ENCODE measurements at regions not wholly inside any gene's neighbourhood (a gene's known extent, or its start where the extent isn't known, plus 50 kb on each side); places are given as distances from the start of the nearest gene placed in this dataset.
"Not testable (repeated sequence)": the region's sequence is repeated elsewhere in the genome, so short reads cannot be mapped to it uniquely, and the experiment has no call there.

DNA sequence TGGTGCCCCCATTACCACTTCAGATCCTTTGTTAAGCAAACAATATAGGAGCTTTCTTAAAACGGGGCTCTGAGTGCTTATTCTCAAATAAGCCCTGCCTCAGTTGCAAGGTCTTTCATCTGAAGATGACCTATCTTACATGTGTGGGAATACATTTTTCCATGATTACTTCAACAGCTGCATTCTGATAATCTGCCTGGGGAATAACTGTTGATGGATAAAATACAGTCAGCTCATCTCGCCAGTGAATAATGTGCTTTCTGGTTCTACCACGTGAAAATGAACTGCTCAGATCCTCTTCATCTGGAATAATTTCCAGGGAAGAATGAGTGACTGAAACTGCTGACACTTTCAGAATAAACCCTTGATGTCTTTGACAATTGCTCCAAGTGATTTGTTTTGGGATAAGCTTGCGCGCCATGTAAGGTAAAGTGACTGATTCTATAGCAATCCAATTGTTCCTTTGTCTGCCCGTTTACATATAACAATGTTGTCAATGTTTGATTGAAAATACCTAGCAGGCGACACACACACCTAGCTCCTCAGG is 161.3 kb downstream of the RTL9 start:
- no peak for DNase-seq

DNA sequence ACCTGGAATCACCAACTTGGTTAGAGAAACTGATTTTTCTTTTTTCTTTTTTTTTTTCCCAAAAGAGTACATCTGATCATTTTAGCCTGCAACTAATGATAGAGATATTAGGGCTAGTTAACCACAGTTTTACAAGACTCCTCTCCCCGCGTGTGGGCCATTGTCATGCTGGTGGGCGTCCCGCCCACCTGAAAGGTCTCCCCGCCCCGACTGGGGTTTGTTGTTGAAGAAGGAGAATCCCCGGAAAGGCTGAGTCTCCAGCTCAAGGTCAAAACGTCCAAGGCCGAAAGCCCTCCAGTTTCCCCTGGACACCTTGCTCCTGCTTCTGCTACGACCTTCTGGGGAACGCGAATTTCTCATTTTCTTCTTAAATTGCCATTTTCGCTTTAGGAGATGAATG is 162.0 kb downstream of the RTL9 start:
- DNase-seq = not testable (repeated sequence)

DNA sequence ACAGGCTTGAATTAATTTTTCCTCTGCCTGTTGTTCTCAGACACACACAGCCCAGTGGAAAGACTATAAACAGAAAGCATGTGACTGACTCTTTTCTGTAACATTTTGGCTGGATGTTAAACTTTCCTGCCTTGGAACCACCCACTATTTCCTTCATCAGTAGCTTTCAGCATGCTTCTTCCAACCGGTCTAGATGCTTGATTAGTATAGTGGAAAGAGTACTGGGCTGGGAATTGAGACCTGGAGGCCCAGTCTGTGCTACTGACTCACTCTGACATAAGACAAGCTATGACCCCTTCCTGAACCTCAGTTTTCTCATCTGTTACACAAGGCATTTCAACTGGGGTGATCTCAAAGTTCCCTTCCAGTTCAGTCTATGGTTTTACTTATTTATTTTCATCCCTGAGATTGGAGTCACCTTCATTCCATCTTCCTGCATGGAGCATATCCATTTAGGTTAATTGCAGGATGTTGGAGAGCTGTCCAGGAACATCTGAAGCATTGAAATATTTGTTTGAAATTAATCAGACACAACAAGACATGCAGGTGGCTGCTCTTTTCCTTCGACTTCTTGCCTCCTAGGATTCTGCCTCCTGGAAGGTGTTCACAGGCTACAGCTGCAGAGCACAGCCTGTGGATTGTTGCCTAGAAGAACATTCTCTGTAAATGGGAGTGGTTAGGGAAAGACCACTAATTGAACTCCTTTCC is 173.4 kb downstream of the RTL9 start:
- DNase-seq = no peak

DNA sequence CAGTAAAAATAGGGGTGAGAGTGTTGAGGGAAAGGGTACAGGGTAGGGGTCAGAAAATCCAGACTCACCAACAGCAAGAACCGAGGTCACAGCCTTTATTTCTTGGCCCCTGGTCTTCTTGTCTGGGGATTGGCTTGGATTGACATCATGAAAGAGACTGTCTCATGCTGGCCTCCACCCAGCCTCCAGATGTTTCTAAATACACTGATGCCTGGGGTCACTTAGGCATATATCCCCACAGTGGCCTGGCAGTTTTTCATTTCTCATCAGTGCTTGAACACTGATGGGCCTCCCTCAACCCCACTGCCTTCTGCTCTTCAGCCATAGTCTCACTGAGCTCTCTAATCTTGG is 173.9 kb downstream of the RTL9 start:
- no peak for DNase-seq

DNA sequence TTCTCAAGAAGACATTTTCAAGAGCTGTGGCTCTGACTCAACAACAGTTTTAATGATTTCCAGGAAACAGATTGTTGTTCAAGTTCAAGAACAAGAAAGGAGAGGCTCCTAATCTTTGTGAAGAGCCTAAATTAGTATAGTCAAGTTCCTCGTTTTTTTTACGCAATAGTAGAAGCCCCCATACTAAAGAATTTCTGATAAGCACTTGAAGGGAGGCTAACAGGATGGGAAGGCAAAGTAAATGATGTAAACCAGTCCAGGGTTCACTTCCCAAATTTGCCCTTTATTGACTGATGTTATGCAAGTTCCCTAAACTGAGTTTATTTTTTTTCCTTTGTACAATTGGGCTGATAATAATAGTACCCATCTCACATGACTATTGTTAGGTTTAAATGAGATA is 178.2 kb downstream of the RTL9 start:
- no peak for DNase-seq

DNA sequence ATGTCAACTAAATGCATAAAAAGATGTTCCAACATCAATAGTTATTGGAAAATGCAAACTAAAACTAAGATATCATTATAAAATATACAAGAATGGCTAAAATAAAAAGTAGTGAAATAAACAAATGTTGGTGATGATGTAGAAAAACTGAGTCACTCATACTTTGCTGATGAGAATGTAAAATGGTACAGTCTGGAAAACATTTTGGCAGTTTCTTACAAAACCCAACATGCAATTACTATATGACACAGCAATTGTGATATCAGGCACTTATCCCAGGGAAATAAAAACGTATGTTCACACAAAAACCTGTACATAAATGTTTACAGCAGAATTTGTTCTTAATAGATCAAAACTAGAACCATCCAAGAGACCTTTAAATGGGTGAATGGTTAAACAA is 182.6 kb downstream of the RTL9 start:
- no peak for DNase-seq

DNA sequence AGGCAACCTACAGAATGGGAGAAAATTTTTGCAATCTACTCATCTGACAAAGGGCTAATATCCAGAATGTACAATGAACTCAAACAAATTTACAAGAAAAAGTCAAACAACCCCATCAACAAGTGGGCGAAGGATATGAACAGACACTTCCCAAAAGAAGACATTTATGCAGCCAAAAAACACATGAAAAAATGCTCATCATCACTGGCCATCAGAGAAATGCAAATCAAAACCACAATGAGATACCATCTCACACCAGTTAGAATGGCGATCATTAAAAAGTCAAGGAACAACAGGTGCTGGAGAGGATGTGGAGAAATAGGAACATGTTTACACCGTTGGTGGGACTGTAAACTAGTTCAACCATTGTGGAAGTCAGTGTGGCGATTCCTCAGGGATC is 192.2 kb downstream of the RTL9 start:
- not testable (repeated sequence) for DNase-seq

DNA sequence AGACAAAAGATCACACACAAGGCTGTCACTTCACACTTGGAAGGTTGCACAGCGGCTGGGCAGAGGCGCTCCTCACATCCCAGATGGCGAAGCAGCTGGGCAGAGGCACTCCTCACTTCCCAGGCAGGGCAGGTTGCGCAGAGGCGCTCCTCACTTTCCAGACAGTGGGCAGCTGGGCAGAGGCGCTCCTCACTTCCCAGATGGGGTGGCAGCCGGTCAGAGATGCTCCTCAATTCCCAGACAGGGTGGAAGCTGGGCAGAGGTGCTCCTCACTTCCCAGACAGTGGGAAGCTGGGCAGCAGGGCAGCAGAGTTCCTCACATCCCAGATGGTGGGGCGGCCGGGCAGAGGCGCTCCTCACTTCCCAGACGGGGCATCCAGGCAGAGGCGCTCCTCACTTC is 199.2 kb downstream of the RTL9 start:
- DNase-seq = no peak

DNA sequence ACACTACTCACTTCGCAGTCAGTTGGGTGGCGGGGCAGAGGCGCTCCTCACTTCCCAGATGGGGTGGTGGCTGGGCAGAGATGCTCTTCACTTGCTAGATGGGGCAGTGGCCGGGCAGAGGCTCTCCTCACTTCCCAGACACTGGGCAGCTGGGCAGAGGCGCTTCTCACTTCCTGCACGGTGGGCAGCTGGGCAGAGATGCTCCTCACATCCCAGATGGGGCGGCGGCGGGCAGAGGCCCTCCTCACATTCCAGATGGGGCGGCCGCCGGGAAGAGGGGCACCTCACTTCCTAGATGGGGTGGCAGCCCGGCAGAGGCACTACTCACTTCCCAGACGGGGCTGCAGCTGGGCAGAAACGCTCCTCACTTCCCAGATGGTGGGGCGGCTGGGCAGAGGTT is 199.8 kb downstream of the RTL9 start:
- no peak for DNase-seq

DNA sequence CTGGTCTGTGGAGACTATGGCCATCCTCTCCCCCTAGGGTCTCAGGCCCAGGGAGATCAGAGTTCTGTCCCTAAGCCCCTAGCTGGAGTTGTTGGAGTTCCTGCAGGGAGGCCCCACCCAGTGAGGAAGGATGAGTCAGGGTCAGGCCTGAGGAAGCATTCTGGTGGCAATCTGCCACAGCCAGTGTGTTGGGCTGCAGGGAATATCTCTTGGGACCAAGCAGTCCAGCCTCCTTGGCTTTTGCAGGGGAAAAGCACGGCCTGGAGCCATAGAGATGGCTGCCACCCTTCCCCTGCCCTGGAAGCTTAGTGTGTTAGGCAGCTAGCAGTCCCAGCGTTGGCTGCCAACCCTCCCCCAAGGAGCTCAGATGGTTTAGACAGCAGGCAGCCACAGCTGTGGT is 202.4 kb downstream of the RTL9 start:
- DNase-seq = no peak

DNA sequence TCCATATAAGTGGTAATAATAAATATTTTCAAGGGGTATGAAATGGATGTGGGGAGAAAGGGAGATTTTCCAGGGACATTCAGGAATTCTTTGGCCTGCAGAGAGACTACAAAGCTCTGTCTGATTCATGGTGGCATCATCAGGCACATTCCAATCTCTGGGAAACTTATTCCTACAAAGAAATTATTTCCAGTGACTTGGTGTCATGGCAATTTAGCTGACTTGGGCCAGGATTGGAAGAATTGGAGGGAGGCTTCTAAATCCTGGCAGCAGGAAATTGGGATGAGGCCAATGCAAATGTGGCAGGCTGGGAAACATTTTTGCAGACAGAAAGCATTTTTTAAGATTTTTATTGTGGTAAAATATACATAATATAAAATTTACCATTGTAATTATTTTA is 204.6 kb downstream of the RTL9 start:
- no peak for DNase-seq

DNA sequence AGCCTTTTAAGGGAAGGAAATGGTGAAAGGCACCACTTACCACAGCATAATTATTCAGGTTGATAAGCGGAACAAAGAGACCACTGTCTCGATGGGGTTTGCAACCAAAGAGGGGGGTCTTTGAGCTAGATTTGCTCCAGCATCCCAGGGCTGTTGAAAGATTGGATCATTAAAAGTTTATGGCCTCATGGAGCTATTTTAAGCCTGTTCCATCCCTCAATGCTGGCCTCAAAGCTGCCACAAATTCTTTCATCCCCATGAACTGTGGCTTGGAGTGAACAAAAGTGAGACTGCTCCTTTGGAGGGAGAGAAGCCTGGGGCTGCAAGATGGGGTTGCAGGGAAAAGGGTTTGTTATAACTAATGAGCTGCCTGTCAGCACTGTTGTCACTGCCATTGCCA is 209.8 kb downstream of the RTL9 start:
- no peak for DNase-seq

DNA sequence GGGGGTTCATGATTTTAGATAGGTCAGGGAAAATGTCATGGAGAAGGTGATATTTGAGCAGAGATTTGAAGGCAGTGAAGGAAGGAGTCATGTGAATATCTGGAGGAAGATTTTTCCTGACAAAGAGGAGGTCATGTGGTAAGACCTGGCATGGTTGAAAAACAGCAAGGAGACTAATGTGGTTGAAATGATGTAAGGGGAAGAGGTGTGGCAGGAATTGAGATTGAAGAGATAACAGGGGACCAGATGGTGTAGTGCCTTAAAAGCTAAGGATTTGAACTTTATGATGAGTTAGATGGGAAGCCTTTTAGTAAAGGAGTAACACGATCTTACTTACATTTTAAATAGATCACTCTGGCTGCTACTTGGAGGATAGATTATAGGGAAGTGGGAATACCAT is 210.9 kb downstream of the RTL9 start:
- no peak for DNase-seq

DNA sequence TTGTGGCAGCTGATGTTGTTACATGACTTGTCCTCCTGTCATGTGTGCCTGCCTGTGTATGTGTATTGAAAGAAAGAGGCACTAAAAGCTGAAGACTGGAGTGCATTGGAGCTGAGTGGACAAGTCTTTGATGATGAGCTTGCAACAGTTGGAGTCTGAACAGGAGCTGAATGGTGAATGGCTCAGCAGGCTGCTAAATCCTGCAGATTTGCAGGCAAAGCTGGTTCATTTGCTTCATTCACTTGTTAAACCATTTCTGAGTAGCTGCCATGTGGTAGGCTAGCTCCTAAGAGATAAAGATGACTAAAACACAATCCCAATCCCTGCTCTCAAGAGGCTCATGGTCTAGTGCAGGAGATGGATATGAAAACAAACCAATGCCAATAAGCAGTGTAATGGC is 217.3 kb downstream of the CHRDL1 start:
- no peak for DNase-seq

DNA sequence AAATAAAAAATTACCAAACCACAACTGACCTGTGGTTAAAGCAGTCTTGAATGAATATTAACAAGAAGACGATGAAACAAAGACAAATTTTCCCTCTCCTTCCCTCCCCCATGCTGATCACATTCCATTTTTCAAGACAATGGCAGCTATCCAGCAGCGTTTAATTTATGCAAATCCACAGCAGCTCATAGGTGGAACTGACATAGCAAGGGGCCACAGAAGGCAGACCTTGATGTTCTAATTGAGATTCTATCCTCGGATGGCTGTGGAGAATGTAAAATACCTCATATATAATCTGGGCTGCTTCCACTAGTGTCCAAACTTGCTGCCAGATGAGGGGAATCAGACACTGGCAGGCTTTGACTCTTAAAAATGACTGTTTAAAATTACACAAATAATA is 211.5 kb downstream of the CHRDL1 start:
- DNase-seq = no peak

DNA sequence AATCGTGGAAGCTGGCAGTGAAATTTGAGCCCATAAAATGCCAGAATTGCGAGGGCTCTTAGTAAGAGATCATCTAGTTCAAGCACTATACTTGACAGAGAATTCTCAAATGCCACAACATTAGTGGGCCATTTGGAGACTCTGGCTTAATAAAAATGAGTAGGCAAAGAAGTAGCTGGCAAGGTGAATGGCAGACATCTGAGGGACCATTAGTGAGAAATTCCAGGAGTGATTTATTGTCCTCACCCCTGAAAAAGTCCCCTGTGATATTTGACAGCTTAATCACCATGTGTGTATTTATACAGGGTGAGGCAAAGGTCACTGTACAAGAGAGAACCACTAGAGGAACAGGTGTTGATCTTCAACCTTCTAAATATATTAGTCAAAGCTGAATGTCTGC is 207.5 kb downstream of the CHRDL1 start:
- DNase-seq = peak in 1 of 2 experiments; percentile 40

DNA sequence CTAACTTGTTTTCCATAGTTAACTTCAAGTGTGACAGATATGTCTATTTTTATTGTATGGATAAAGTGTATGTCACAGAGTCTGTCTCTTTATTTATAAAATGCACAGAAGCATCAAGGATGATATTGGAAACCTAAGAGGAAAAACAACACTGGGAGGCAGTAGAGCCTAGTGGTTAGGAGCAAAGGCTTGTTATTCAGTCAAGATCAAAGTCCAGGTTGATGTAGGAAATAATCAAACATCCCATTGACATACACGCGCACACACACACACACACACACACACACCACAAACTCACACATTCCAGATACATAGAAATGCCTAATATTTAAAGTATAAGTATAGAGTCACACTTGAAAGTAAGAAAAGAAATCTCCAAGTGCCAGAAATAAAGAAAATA is 206.8 kb downstream of the CHRDL1 start:
- DNase-seq = no peak

DNA sequence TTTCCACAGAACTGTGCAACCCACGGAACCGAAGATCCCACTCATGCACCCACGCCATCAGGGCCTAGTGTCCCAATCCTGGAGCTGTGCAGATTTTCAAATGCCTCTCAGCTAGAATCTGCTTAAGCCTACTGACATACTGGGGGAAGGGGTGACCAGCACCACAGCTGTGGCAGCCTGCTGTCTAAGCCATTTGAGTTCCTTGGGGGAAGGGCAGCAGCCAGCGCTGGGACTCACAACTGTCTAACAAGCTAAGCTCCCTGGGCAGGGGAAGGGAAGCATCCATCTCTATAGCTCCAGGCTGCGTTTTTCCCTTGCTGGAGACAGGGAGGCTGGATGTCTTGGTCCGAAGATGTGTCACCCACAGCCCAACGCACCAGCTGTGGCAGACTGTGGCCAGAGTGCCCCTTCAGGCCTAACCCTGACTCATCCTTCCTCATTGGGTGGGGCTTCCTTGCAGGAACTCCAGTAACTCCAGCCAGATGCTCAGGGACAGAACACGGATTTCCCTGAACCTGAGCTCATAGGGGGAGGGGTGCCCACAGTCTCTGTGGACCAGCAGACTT is 194.8 kb downstream of the CHRDL1 start:
- no peak for DNase-seq

DNA sequence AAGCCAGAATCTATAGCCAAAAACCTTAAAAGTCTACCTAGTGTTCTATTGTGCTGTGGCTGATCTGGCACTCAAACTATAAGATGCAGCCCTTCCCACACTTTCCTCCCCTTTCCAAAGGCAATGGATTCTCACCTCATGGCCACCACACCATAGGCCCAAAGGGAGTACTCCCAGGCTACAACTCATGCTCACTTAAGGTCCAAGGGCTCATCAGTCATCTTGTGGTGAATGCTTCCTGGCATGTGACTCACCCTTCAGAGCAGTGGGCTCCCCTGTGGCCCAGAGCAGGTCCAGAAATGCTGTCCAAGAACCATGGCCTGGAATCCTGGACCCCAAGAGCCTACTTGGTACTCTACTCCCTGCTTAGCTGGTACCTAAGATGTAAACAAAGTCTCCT is 181.0 kb downstream of the CHRDL1 start:
- DNase-seq = no peak

All from NCI-H187 (cell line).